GM12873 (cell line): ENCODE measurements at regions not wholly inside any gene's neighbourhood (a gene's known extent, or its start where the extent isn't known, plus 50 kb on each side); places are given as distances from the start of the nearest gene placed in this dataset.
A peak's percentile ranks its signal among the peaks of the same experiment; 100 is the strongest.

ENCODE experiments used
- CTCF ChIP-seq: IDR thresholded peaks from 2 replicates; pipeline ENCODE4 v1.5.1; 2012; ENCODE audit warnings: low read depth, mild to moderate bottlenecking, moderate library complexity, low read length, control low read depth; ENCODE audit not compliant: insufficient read depth; ENCODE audit errors: missing control alignments

GRCh38 chr6:8236956-8237355, 134.6 kb upstream of the EEF1E1 start:
- TF ChIP-seq CTCF: no peak

- TF ChIP-seq CTCF: no peak
These were observed 132.0 kb upstream of the EEF1E1 start for GRCh38 chr6:8234321-8234720.

GRCh38 chr6:8231956-8232355, 129.6 kb upstream of the EEF1E1 start:
- no peak for TF ChIP-seq CTCF

- no peak for TF ChIP-seq CTCF
These were observed 127.8 kb upstream of the EEF1E1 start for GRCh38 chr6:8229915-8230756.

GRCh38 chr6:8225113-8225512, 122.8 kb upstream of the EEF1E1 start:
- no peak for TF ChIP-seq CTCF

- no peak for TF ChIP-seq CTCF
These were observed 121.3 kb upstream of the EEF1E1 start for GRCh38 chr6:8223678-8224077.

GRCh38 chr6:8219352-8219943, 117.1 kb upstream of the EEF1E1 start:
- peak; percentile 72 for TF ChIP-seq CTCF
